ENCODE measurements at regions not wholly inside any gene's neighbourhood (a gene's known extent, or its start where the extent isn't known, plus 50 kb on each side); places are given as distances from the start of the nearest gene placed in this dataset.

GRCh38 chr1:239603530-239603929 is 217.2 kb downstream of the CHRM3 start:
- no peak for DNase-seq (ENCODE audit: low spot score)

- DNase-seq (ENCODE audit: low spot score), result no peak
These were observed 220.6 kb downstream of the CHRM3 start for GRCh38 chr1:239606850-239607400.

- DNase-seq (ENCODE audit: low spot score), result no peak
These were observed 222.1 kb downstream of the CHRM3 start for GRCh38 chr1:239608469-239608868.

- DNase-seq (ENCODE audit: low spot score), result no peak
These were observed 226.0 kb downstream of the CHRM3 start for GRCh38 chr1:239612379-239612778.

- no peak for DNase-seq (ENCODE audit: low spot score)
These were observed 230.3 kb downstream of the CHRM3 start for GRCh38 chr1:239616673-239617072.

GRCh38 chr1:239617259-239617658 is 230.9 kb downstream of the CHRM3 start:
- no peak for DNase-seq (ENCODE audit: low spot score)

GRCh38 chr1:239617731-239618130 is 231.4 kb downstream of the CHRM3 start:
- no peak for DNase-seq (ENCODE audit: low spot score)

GRCh38 chr1:239619190-239619589 is 232.8 kb downstream of the CHRM3 start:
- DNase-seq (ENCODE audit: low spot score), result no peak

GRCh38 chr1:239630767-239631166 is 244.4 kb downstream of the CHRM3 start:
- DNase-seq (ENCODE audit: low spot score), result no peak

GRCh38 chr1:239633432-239633831 is 247.1 kb downstream of the CHRM3 start:
- no peak for DNase-seq (ENCODE audit: low spot score)

GRCh38 chr1:239635276-239635675 is 248.9 kb downstream of the CHRM3 start:
- DNase-seq (ENCODE audit: low spot score), result no peak

GRCh38 chr1:239636347-239636746 is 250.0 kb downstream of the CHRM3 start:
- no peak for DNase-seq (ENCODE audit: low spot score)

- DNase-seq (ENCODE audit: low spot score), result no peak
These were observed 258.2 kb downstream of the CHRM3 start for GRCh38 chr1:239644604-239645003.

- DNase-seq (ENCODE audit: low spot score), result no peak
These were observed 260.7 kb downstream of the CHRM3 start for GRCh38 chr1:239647045-239647444.

GRCh38 chr1:239647964-239648632 is 261.7 kb downstream of the CHRM3 start:
- no peak for DNase-seq (ENCODE audit: low spot score)

- no peak for DNase-seq (ENCODE audit: low spot score)
These were observed 268.7 kb downstream of the CHRM3 start for GRCh38 chr1:239655023-239655422.

GRCh38 chr1:239657291-239657690 is 270.9 kb downstream of the CHRM3 start:
- DNase-seq (ENCODE audit: low spot score), result no peak

- no peak for DNase-seq (ENCODE audit: low spot score)
These were observed 276.6 kb downstream of the CHRM3 start for GRCh38 chr1:239662950-239663349.

GRCh38 chr1:239672256-239672655 is 285.9 kb downstream of the CHRM3 start:
- no peak for DNase-seq (ENCODE audit: low spot score)

GRCh38 chr1:239675735-239676134 is 289.4 kb downstream of the CHRM3 start:
- DNase-seq (ENCODE audit: low spot score), result no peak

- DNase-seq (ENCODE audit: low spot score), result no peak
These were observed 290.3 kb downstream of the CHRM3 start for GRCh38 chr1:239676522-239677273.

- no peak for DNase-seq (ENCODE audit: low spot score)
These were observed 291.0 kb downstream of the CHRM3 start for GRCh38 chr1:239677362-239677761.

GRCh38 chr1:239678181-239678580 is 291.8 kb downstream of the CHRM3 start:
- DNase-seq (ENCODE audit: low spot score), result no peak
